PC-3 (cell line): ENCODE measurements at regions not wholly inside any gene's neighbourhood (a gene's known extent, or its start where the extent isn't known, plus 50 kb on each side); places are given as distances from the start of the nearest gene placed in this dataset.

ENCODE experiments used
- ATAC-seq: fragments of 200-7000 bp; cut with Tn5 transposase; 2 replicates; pipeline ENCODE4 v1.9.1; 2020; ENCODE audit warnings: mild to moderate bottlenecking, moderate library complexity
- BruUV-seq: library from RNA; stranded (reverse); fragments of 400-500 nt; replicated peaks from 2 replicates; lab custom pipeline; 2021; lab: Mats Ljungman, UMichigan
- CTCF ChIA-PET: fragments of 300-600 bp; sonication (Branson Sonifier 250); formaldehyde crosslinking; loops from one replicate; lab custom pipeline; 2022; ENCODE audit warnings: antibody characterized with exemption; lab: Charles Lee
- POLR2A ChIA-PET: fragments of 300-600 bp; sonication (Branson Sonifier 250); formaldehyde crosslinking; loops from one replicate; lab custom pipeline; 2022; ENCODE audit warnings: antibody characterized with exemption; ENCODE audit not compliant: unreplicated experiment; lab: Charles Lee
- DNase-seq: peaks from one replicate; pipeline ENCODE4 v3.0.0-alpha.2; 2015
- H2AFZ ChIP-seq: fragments of 300-600 bp; sonication (generic); 2 replicates; pipeline ENCODE4 v1.6.0; 2016; ENCODE audit warnings: antibody characterized with exemption, low read length
- H3F3A ChIP-seq: fragments of 300-600 bp; sonication (generic); one replicate; pipeline ENCODE4 v1.6.0; 2017; ENCODE audit warnings: antibody characterized with exemption, low read length, control low read depth, mild to moderate bottlenecking; ENCODE audit not compliant: unreplicated experiment
- H3K27ac ChIP-seq: fragments of 300-600 bp; sonication (generic); 2 replicates; pipeline ENCODE4 v1.5.1; 2016; ENCODE audit warnings: mild to moderate bottlenecking, low read length
- H3K27me3 ChIP-seq: fragments of 300-600 bp; sonication (generic); 2 replicates; pipeline ENCODE4 v1.6.1; 2016; ENCODE audit warnings: low read length, mixed read lengths
- H3K36me3 ChIP-seq: fragments of 300-600 bp; sonication (generic); 2 replicates; pipeline ENCODE4 v1.6.1; 2016; ENCODE audit warnings: low read depth, mixed run types, low read length, mixed read lengths
- H3K4me1 ChIP-seq: fragments of 300-600 bp; sonication (generic); 2 replicates; pipeline ENCODE4 v1.5.1; 2016; ENCODE audit warnings: low read length; ENCODE audit not compliant: insufficient read depth
- H3K4me2 ChIP-seq: fragments of 300-600 bp; sonication (generic); 2 replicates; pipeline ENCODE4 v1.6.0; 2016; ENCODE audit warnings: low read length
- H3K4me3 ChIP-seq: fragments of 300-600 bp; sonication (generic); 2 replicates; pipeline ENCODE4 v1.5.1; 2016; ENCODE audit warnings: mild to moderate bottlenecking, low read length, mixed read lengths
- H3K79me2 ChIP-seq: fragments of 300-600 bp; sonication (generic); 2 replicates; pipeline ENCODE4 v1.6.1; 2017; ENCODE audit warnings: low read length, mixed read lengths
- H3K9ac ChIP-seq: fragments of 300-600 bp; sonication (generic); 2 replicates; pipeline ENCODE4 v1.6.0; 2016; ENCODE audit warnings: mild to moderate bottlenecking, low read length
- H3K9me2 ChIP-seq: fragments of 300-600 bp; sonication (generic); replicated peaks from 2 replicates; pipeline ENCODE4 v1.6.1; 2016; ENCODE audit warnings: mixed run types, low read length, mixed read lengths
- H3K9me3 ChIP-seq: fragments of 300-600 bp; sonication (generic); 2 replicates; pipeline ENCODE4 v1.6.1; 2016; ENCODE audit warnings: low read length, mixed read lengths
- H4K20me1 ChIP-seq: fragments of 300-600 bp; sonication (generic); 2 replicates; pipeline ENCODE4 v1.6.1; 2016; ENCODE audit warnings: low read length, mixed read lengths
- EZH2 ChIP-seq: fragments of 300-600 bp; sonication (generic); IDR thresholded peaks from one replicate; pipeline ENCODE4 v1.6.1; 2017; ENCODE audit warnings: antibody characterized with exemption, mild to moderate bottlenecking, low read length; ENCODE audit not compliant: unreplicated experiment
- EZH2phosphoT487 ChIP-seq: fragments of 300-600 bp; sonication (generic); IDR thresholded peaks from 2 replicates; pipeline ENCODE4 v1.6.1; 2018; ENCODE audit warnings: mild to moderate bottlenecking, antibody characterized with exemption, low read length, borderline replicate concordance
- intact Hi-C: fragments of 100-400 bp; cut with micrococcal nuclease; formaldehyde crosslinking; loops from 2 replicates; pipeline ENCODE4 v1.9.0; 2023
- TF ChIP-seq, protein P1 (sequence below): fragments of 300-600 bp; sonication (generic); conservative IDR thresholded peaks from 2 replicates; pipeline ENCODE4 v1.5.1; 2017; ENCODE audit warnings: antibody characterized with exemption, low read depth, mild to moderate bottlenecking, low read length

DNA sequence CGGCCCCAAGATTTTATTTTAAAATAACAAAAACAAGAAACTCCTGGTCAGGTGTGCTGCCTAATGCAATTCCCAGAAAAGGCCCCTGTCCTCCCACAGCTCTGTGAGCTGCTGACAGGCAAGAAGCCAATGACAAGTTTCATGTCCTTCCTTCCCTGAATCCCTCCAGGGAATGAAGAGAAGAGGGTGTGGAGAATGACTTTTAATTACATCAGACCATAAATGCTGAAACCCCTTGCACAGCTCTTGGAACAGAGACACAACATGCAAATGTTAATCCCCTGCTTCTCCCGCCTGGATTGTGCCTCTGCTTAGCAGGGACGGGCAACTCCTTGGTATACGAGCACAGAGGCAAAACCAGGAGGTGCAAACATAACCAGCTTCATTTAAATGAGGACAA, 228.1 kb upstream of the CAMK1G start:
- peak; percentile 27 for ATAC-seq
- peak overlapping the region; percentile 4; the same call in 1 of the 2 replicates for H3K27ac ChIP-seq
- no peak overlapping the region for H3K9ac ChIP-seq
- 0 out of 2 replicates have a peak overlapping the region, but pooled peaks have one; percentile 8 for H2AFZ ChIP-seq
- no peaks in the 10 kb centered on the region for H3K27me3 ChIP-seq
- TF ChIP-seq EZH2phosphoT487 = no peak
- TF ChIP-seq, protein P1, sequence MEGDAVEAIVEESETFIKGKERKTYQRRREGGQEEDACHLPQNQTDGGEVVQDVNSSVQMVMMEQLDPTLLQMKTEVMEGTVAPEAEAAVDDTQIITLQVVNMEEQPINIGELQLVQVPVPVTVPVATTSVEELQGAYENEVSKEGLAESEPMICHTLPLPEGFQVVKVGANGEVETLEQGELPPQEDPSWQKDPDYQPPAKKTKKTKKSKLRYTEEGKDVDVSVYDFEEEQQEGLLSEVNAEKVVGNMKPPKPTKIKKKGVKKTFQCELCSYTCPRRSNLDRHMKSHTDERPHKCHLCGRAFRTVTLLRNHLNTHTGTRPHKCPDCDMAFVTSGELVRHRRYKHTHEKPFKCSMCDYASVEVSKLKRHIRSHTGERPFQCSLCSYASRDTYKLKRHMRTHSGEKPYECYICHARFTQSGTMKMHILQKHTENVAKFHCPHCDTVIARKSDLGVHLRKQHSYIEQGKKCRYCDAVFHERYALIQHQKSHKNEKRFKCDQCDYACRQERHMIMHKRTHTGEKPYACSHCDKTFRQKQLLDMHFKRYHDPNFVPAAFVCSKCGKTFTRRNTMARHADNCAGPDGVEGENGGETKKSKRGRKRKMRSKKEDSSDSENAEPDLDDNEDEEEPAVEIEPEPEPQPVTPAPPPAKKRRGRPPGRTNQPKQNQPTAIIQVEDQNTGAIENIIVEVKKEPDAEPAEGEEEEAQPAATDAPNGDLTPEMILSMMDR = no peak
- TF ChIP-seq EZH2 = no peak
- H4K20me1 ChIP-seq = no peaks in the 10 kb centered on the region
- ChIA-PET CTCF (interaction anchor here (0.6 to 2.3 kb wide), 4 partner anchors 20 to 134 kb away, joined by 3 to 14 read pairs (median 5); no protein-coding TSS in a partner anchor), POLR2A (interaction anchor here (0.5 to 0.7 kb wide), 2 partner anchors 29 to 1560 kb away, joined by 3 read pairs; no protein-coding TSS in a partner anchor)
- H3K4me3 ChIP-seq = no peak overlapping the region
- DNase-seq = peak; percentile 58
- H3F3A ChIP-seq = no peaks in the 10 kb centered on the region
- BruUV-seq = no TSS peak
- no peaks in the 10 kb centered on the region for H3K9me2 ChIP-seq
- no peaks in the 10 kb centered on the region for H3K79me2 ChIP-seq
- no peak overlapping the region for H3K4me2 ChIP-seq
- H3K4me1 ChIP-seq = peaks cover 36% of the 10 kb centered on the region
- H3K36me3 ChIP-seq = no peaks in the 10 kb centered on the region
- intact Hi-C loops = loop anchor here (2.0 kb wide), 3 partner anchors 49 to 279 kb away; no protein-coding TSS in a partner anchor
- H3K9me3 ChIP-seq = no peaks in the 10 kb centered on the region

DNA sequence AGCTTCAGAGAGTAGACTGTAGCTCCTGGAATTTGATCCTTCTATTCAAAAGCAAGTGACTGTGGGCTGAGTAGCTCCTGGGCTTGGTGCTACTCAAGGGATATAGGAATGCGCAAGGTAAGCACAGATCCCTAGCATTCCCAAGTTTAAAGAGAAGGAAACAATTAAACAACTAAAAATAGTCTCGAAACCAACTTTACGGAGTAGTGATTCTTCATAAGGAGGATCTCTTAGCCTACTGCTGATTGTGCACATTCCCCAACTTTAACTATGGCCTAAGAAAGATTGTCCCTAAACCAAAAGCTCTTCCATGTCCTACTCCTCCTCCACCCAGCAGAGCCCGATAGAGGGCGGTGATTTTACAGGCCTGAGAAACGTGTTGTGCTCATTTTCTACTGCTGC, 226.5 kb upstream of the CAMK1G start:
- BruUV-seq = no TSS peak
- H3K4me3 ChIP-seq = no peak overlapping the region
- H3K4me1 ChIP-seq = peaks cover 36% of the 10 kb centered on the region
- no peaks in the 10 kb centered on the region for H4K20me1 ChIP-seq
- H2AFZ ChIP-seq = peak overlapping the region; percentile 6
- TF ChIP-seq, protein P1 = no peak
- no peak for TF ChIP-seq EZH2
- no peak for TF ChIP-seq EZH2phosphoT487
- H3K9me3 ChIP-seq = no peaks in the 10 kb centered on the region
- H3K27ac ChIP-seq = no peak overlapping the region
- no peak overlapping the region for H3K9ac ChIP-seq
- POLR2A ChIA-PET = interaction anchor here (1.1 kb wide), 1 partner anchor 48 kb away, joined by 6 read pairs; no protein-coding TSS in a partner anchor
- ATAC-seq = peak; percentile 42
- no peaks in the 10 kb centered on the region for H3K27me3 ChIP-seq
- CTCF ChIA-PET = interaction anchor here (0.6 kb wide), 1 partner anchor 288 kb away, joined by 5 read pairs; no protein-coding TSS in a partner anchor
- DNase-seq = peak; percentile 79
- peak overlapping the region; percentile 10; the same call in 1 of the 2 replicates for H3K4me2 ChIP-seq
- no peaks in the 10 kb centered on the region for H3F3A ChIP-seq
- H3K79me2 ChIP-seq = no peaks in the 10 kb centered on the region
- H3K9me2 ChIP-seq = no peaks in the 10 kb centered on the region
- intact Hi-C loops = no loop called here
- H3K36me3 ChIP-seq = no peaks in the 10 kb centered on the region

DNA sequence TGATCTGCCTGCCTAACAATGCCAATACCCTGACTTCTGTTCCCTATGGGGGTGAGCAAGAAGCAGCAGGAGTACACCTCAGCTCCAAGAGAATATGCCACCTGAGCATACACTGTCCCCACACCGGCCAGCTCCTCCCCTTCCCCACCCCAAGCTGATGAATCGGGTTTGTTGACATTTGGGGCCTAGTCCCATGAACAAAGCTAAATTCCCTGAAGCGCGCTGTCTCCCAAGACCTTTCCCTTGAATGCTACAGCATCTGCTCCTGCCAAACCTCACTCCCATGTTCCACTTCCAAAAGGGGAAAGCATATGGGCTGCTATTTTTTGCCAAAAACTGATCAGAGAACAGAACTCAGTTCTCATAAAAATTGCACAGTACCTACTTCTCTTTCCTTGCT, 220.4 kb upstream of the CAMK1G start:
- no TSS peak for BruUV-seq
- Histone ChIP-seq H3K79me2 (no peaks in the 10 kb centered on the region), H3F3A (peaks cover 14% of the 10 kb centered on the region), H3K4me1 (peaks cover 43% of the 10 kb centered on the region), H2AFZ (peak overlapping the region; percentile 80), H3K4me2 (peak overlapping the region; percentile 51), H3K9me3 (no peaks in the 10 kb centered on the region), H3K27ac (peak overlapping the region; percentile 45), H3K9me2 (0 out of 2 replicates have a peak, but pooled peaks cover 5% of the 10 kb centered on the region), H3K36me3 (no peaks in the 10 kb centered on the region; the same call in 1 of the 2 replicates), H3K4me3 (no peak overlapping the region), H3K27me3 (no peaks in the 10 kb centered on the region), H3K9ac (no peak overlapping the region), H4K20me1 (no peaks in the 10 kb centered on the region)
- TF ChIP-seq EZH2phosphoT487 (no peak), EZH2 (no peak)
- TF ChIP-seq, protein P1 = no peak
- ATAC-seq (peak; percentile 70), DNase-seq (peak; percentile 72)
- ChIA-PET CTCF (interaction anchor here (0.5 kb wide), 1 partner anchor 169 kb away, joined by 4 read pairs; no protein-coding TSS in a partner anchor), POLR2A (no interaction called here)
- intact Hi-C loops = no loop called here
